Upper lobe of right lung (tissue), 1 donor: ENCODE measurements at regions not wholly inside any gene's neighbourhood (a gene's known extent, or its start where the extent isn't known, plus 50 kb on each side); places are given as distances from the start of the nearest gene placed in this dataset.

Experiments
- ATAC-seq: fragments of 200-7000 bp; cut with Tn5 transposase; one replicate; pipeline ENCODE4 v1.9.1; 2020; ENCODE audit warnings: mild to moderate bottlenecking, moderate library complexity
- DNase-seq: peaks from one replicate; pipeline ENCODE4 v3.0.0-alpha.2; 2020
- H3K27ac ChIP-seq: fragments of 200-600 bp; one replicate; pipeline ENCODE4 v1.8.0; 2022
- H3K27me3 ChIP-seq: fragments of 200-600 bp; one replicate; pipeline ENCODE4 v1.8.0; 2022; ENCODE audit warnings: mild to moderate bottlenecking
- H3K36me3 ChIP-seq: fragments of 200-600 bp; one replicate; pipeline ENCODE4 v1.8.0; 2022
- H3K4me1 ChIP-seq: fragments of 200-600 bp; one replicate; pipeline ENCODE4 v1.8.0; 2022
- H3K4me3 ChIP-seq: fragments of 200-600 bp; one replicate; pipeline ENCODE4 v1.8.0; 2022; ENCODE audit warnings: mild to moderate bottlenecking
- H3K9me3 ChIP-seq: fragments of 200-600 bp; one replicate; pipeline ENCODE4 v1.8.0; 2022
- intact Hi-C: fragments of 100-400 bp; cut with DNase I; formaldehyde crosslinking; loops from one replicate; pipeline ENCODE4 v1.11.0; 2022
- TF ChIP-seq, protein P1 (sequence below): fragments of 200-600 bp; IDR thresholded peaks from one replicate; pipeline ENCODE4 v1.8.0; 2022; ENCODE audit warnings: antibody characterized with exemption
- donor health status: DM: no; HTN: yes; CAD: no; lungs with severe emphysema.

DNA sequence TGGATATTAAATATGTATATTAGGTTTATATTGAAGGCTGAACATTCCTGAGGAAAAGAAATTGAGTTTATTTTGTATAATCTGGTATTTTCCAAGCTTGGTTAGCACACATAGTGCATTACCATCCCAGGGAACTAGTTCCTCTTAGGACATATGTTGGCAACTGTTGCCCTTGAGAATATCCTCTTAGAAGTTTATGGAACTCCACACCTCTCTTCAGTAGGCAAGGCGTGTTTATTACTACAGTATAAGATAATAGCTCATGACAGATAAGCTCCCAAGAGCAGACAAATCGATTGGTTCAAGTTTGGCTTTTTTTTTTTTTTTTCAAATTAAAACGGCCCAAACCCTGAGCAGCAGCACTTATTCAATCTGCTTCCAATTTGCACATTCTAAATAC, 59.8 kb upstream of the SIPA1L2 start:
- Histone ChIP-seq H3K36me3 (no peaks in the 10 kb centered on the region), H3K4me1 (no peaks in the 10 kb centered on the region), H3K9me3 (no peaks in the 10 kb centered on the region), H3K4me3 (no peak overlapping the region), H3K27me3 (no peaks in the 10 kb centered on the region), H3K27ac (no peak overlapping the region)
- TF ChIP-seq, protein P1, sequence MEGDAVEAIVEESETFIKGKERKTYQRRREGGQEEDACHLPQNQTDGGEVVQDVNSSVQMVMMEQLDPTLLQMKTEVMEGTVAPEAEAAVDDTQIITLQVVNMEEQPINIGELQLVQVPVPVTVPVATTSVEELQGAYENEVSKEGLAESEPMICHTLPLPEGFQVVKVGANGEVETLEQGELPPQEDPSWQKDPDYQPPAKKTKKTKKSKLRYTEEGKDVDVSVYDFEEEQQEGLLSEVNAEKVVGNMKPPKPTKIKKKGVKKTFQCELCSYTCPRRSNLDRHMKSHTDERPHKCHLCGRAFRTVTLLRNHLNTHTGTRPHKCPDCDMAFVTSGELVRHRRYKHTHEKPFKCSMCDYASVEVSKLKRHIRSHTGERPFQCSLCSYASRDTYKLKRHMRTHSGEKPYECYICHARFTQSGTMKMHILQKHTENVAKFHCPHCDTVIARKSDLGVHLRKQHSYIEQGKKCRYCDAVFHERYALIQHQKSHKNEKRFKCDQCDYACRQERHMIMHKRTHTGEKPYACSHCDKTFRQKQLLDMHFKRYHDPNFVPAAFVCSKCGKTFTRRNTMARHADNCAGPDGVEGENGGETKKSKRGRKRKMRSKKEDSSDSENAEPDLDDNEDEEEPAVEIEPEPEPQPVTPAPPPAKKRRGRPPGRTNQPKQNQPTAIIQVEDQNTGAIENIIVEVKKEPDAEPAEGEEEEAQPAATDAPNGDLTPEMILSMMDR, result no peak
- DNase-seq (no peak), ATAC-seq (no peak)
- intact Hi-C loops, result no loop called here

DNA sequence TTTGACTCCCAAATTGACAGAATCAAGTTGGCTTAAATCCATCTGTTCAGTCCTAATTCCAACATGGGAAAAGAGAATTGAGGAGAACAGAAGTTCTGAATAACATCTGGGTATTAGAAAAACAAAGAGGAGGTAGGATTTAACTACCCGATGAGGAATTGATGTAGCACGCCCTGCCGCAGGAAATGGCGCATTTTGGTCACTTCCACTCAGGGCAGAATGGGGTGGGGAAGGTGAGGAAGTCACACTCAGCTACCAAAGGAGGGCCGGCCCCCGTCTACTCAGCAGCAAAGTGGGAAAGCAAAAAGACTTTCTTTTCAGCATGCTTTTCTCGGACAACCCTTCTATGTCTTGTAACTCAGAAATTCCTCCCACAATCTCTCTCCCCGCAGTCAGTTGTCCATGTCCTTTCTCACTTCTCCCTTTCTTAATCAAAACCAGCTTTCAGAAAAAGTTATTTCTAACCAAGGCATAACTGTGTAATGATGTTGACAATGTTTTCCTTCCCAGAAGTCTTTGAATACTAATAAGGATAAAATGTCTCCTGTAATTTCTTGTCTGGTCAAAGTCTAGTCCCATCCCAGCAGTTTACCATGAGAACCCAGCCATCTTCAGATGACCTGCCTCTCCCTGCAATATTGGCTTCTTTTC, 60.5 kb upstream of the SIPA1L2 start:
- TF ChIP-seq, protein P1, result no peak
- no peak for ATAC-seq

DNA sequence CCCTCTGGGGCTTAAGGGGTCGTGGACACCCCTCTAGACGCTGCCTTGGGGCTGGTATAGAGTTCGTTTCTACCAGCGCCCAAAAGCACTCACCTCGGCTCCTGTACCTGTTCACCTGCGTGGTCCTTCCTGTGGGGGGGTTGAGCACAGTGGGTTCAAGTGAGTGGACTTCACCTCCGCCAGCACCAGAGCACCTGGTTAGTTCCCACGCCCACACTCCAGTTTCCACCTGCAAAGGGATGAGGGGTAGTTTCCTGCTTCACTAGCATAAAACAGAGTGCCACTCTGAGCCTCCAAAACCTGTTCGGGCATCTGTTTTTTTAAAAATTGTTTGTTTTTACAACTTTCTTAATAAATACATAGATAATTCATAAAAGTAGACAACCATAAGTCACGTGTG, 64.5 kb upstream of the SIPA1L2 start:
- Histone ChIP-seq H3K9me3 (no peaks in the 10 kb centered on the region), H3K27ac (no peak overlapping the region), H3K4me3 (no peak overlapping the region), H3K36me3 (no peaks in the 10 kb centered on the region), H3K27me3 (no peaks in the 10 kb centered on the region), H3K4me1 (no peaks in the 10 kb centered on the region)
- no peak for DNase-seq
- intact Hi-C loops, result no loop called here
- ATAC-seq, result no peak
- TF ChIP-seq, protein P1, result no peak

More for the DNA sequence above, 60.5 kb upstream of the SIPA1L2 start:
- intact Hi-C loops, result no loop called here
- Histone ChIP-seq H3K27ac (no peak overlapping the region), H3K9me3 (no peaks in the 10 kb centered on the region), H3K36me3 (no peaks in the 10 kb centered on the region), H3K4me3 (no peak overlapping the region), H3K4me1 (no peaks in the 10 kb centered on the region), H3K27me3 (no peaks in the 10 kb centered on the region)
- DNase-seq, result no peak

DNA sequence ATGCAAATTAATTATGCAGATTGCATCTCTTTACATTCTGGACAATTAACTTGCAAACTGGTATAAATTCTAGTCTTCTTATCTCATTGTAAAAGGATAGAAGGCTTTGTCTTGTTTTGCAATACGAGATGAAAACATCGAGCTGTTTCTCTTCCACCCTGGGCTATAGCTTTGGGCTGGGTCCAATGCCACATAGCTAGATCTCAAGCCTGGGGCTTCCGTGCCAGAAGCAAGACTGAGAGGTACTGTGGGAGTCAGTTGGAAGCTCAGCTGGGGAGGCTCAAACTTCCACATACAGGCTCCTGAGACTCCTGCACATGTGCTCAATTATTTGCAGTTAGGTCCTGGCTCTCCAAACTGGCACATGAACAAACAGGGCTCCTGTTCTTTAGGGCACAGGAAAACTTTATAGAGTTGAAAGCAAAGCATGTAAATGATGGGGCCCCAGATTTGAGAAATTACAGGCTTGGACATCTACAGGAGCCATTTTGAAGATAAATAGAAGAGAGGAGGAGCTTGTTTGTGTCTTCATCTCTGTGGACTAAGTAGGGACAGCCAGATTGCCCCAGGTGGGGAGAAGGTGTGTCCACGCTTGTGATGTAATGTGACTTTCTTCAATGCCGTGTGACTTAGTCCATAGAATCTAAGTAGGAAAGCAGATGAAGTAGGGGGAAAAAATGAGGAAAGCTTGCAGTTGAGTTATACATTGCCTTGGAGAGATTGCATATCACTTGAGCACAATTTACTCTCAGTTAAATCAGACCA, 65.9 kb upstream of the SIPA1L2 start:
- DNase-seq (no peak), ATAC-seq (no peak)
- Histone ChIP-seq H3K27me3 (no peaks in the 10 kb centered on the region), H3K4me3 (no peak overlapping the region), H3K36me3 (no peaks in the 10 kb centered on the region), H3K27ac (no peak overlapping the region), H3K4me1 (no peaks in the 10 kb centered on the region), H3K9me3 (no peaks in the 10 kb centered on the region)
- intact Hi-C loops, result no loop called here
- TF ChIP-seq, protein P1, result no peak

DNA sequence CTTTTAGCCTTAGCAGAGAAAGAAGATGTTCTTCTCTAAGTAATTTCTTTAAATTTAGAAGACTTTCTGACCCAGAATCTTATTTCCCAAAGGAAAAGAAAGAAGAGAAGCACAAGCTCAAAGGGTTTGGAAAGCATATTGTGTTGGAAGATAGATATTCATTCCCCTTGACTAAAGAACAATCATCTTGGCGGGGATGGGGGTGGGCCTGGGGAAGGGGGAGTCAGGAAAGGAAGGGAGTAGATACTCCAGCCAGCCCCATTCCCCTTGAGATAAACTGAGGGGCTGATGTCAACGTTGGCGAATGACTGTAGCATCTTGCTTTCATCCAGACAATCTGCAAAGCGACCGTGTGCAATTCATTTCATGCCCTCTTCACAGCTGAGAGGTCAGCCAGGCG, 66.5 kb upstream of the SIPA1L2 start:
- no peak overlapping the region for H3K27ac ChIP-seq
- no peak overlapping the region for H3K4me3 ChIP-seq
- no peaks in the 10 kb centered on the region for H3K4me1 ChIP-seq
- TF ChIP-seq, protein P1, result no peak
- H3K27me3 ChIP-seq, result no peaks in the 10 kb centered on the region
- H3K9me3 ChIP-seq, result no peaks in the 10 kb centered on the region
- no peaks in the 10 kb centered on the region for H3K36me3 ChIP-seq
- no peak for DNase-seq
- no peak for ATAC-seq
- intact Hi-C loops, result no loop called here
